Esophagus muscularis mucosa (tissue), 4 donors: ENCODE measurements at regions not wholly inside any gene's neighbourhood (a gene's known extent, or its start where the extent isn't known, plus 50 kb on each side); places are given as distances from the start of the nearest gene placed in this dataset.
"Not testable (repeated sequence)": the region's sequence is repeated elsewhere in the genome, so short reads cannot be mapped to it uniquely, and the experiment has no call there.

ENCODE experiments used
- DNase-seq: peaks from one replicate; pipeline ENCODE4 v3.0.0-alpha.2; 2017; ENCODE audit errors: extremely low spot score
- H3K27ac ChIP-seq, 4 donors: fragments of 200-600 bp; sonication (generic); replicated peaks in 1 of 4; 1 replicate in 3 of 4; 2 replicates in 1 of 4; pipeline ENCODE4 v1.5.1; 2016 to 2019; ENCODE audit warnings: mild to moderate bottlenecking in 1 of 4
- H3K27me3 ChIP-seq, 4 donors: fragments of 200-600 bp; sonication (generic); one replicate each; pipeline versions ENCODE4 v1.5.1 to v1.6.0; 2016 to 2019
- H3K36me3 ChIP-seq, 4 donors: fragments of 200-600 bp; sonication (generic); one replicate each; pipeline ENCODE4 v1.5.1; 2016 to 2019
- H3K4me1 ChIP-seq, 4 donors: fragments of 200-600 bp; sonication (generic); one replicate each; pipeline ENCODE4 v1.5.1; 2016 to 2019
- H3K4me3 ChIP-seq, 4 donors: fragments of 200-600 bp; sonication (generic); 1 replicate in 2 of 4; 2 replicates in 2 of 4; pipeline ENCODE4 v1.5.1; 2016 to 2019; ENCODE audit warnings: mild to moderate bottlenecking in 4 of 4, moderate library complexity in 1 of 4
- H3K9me3 ChIP-seq, 4 donors: fragments of 200-600 bp; sonication (generic); 1 replicate in 3 of 4; 2 replicates in 1 of 4; pipeline ENCODE4 v1.5.1; 2016 to 2019
- CTCF ChIP-seq, 3 experiments: fragments of 200-600 bp in 2 of 3; fragments of 450-650 bp in 1 of 3; sonication (generic) in 2 of 3; IDR thresholded peaks; one replicate each; pipeline ENCODE4 v1.5.1; 2017 to 2019; ENCODE audit warnings: antibody characterized with exemption in 3 of 3, mild to moderate bottlenecking in 2 of 3, moderate library complexity in 1 of 3
- EP300 ChIP-seq: sonication (generic); formaldehyde crosslinking; IDR thresholded peaks from one replicate; pipeline ENCODE4 v1.6.1; 2017; ENCODE audit warnings: antibody characterized with exemption
- POLR2A ChIP-seq: fragments of 450-650 bp; IDR thresholded peaks from one replicate; pipeline ENCODE4 v1.6.1; 2017; ENCODE audit warnings: antibody characterized with exemption, moderate library complexity, mild to moderate bottlenecking, low read depth
- POLR2AphosphoS5 ChIP-seq, 2 donors: sonication (generic); formaldehyde crosslinking; IDR thresholded peaks; one replicate each; pipeline ENCODE4 v1.6.1; 2017; ENCODE audit warnings: antibody characterized with exemption in 2 of 2
- WGBS: methylation state at CpG from one replicate; pipeline ENCODE4 v1.1.5; 2018; 5-methylcytosine and 5-hydroxymethylcytosine counted together
- intact Hi-C: fragments of 100-400 bp; cut with DNase I; formaldehyde crosslinking; loops from one replicate; pipeline ENCODE4 v1.15.1; 2023

- Histone ChIP-seq H3K9me3 (peaks cover 0 to 5% (median 1%) of the 10 kb centered on the region in 4 donors), H3K4me1 (peaks cover 7 to 19% (median 16%) of the 10 kb centered on the region in 4 donors), H3K36me3 (no peaks in the 10 kb centered on the region), H3K27ac (no peak overlapping the region), H3K4me3 (no peak overlapping the region), H3K27me3 (no peaks in the 10 kb centered on the region)
- WGBS, result 50% methylated on average over 2 of the region's 4 CpGs
- intact Hi-C loops, result no loop called here
- TF ChIP-seq POLR2AphosphoS5 (IDR thresholded peaks at IDR 0.05) (no peak), CTCF (IDR thresholded peaks at IDR 0.05) (no peak), POLR2A (no peak), EP300 (no peak)
- no peak for DNase-seq
These were observed 138.0 kb upstream of the KLF6 start for GRCh38 chr10:3923033-3923432.

GRCh38 chr10:3919709-3920308 lies 134.8 kb upstream of the KLF6 start:
- H3K4me1 ChIP-seq, result peaks cover 7 to 21% (median 16%) of the 10 kb centered on the region in 4 donors
- no peaks in the 10 kb centered on the region for H3K36me3 ChIP-seq
- TF ChIP-seq POLR2AphosphoS5 (IDR thresholded peaks at IDR 0.05) (no peak), EP300 (no peak), CTCF (IDR thresholded peaks at IDR 0.05) (no peak), POLR2A (no peak)
- H3K27me3 ChIP-seq, result no peaks in the 10 kb centered on the region
- WGBS, result 28% methylated on average over 3 of the region's 3 CpGs
- H3K4me3 ChIP-seq, result no peak overlapping the region
- DNase-seq, result no peak
- peak overlapping the region; percentile 30 to 62 (median 54) for H3K27ac ChIP-seq
- H3K9me3 ChIP-seq, result peaks cover 0 to 7% (median 2%) of the 10 kb centered on the region in 4 donors
- intact Hi-C loops, result no loop called here

GRCh38 chr10:3917392-3917791 lies 132.4 kb upstream of the KLF6 start:
- DNase-seq, intact Hi-C loops, H3K4me3 ChIP-seq, H3K27me3 ChIP-seq, H3K27ac ChIP-seq, H3K9me3 ChIP-seq, H3K36me3 ChIP-seq: not testable (repeated sequence)
- WGBS, result 76% methylated on average over 6 of the region's 6 CpGs
- H3K4me1 ChIP-seq, result peaks cover 7 to 34% (median 17%) of the 10 kb centered on the region in 4 donors

GRCh38 chr10:3914733-3915132 lies 129.7 kb upstream of the KLF6 start:
- no peak for DNase-seq
- WGBS, result 57% methylated on average over 5 of the region's 5 CpGs
- H3K36me3 ChIP-seq, result no peaks in the 10 kb centered on the region
- no peaks in the 10 kb centered on the region for H3K27me3 ChIP-seq
- no peak for TF ChIP-seq POLR2AphosphoS5 (IDR thresholded peaks at IDR 0.05)
- TF ChIP-seq CTCF (IDR thresholded peaks at IDR 0.05), result no peak
- TF ChIP-seq EP300, result no peak
- TF ChIP-seq POLR2A, result no peak
- H3K4me3 ChIP-seq, result no peak overlapping the region
- intact Hi-C loops, result no loop called here
- peaks cover 0 to 7% (median 2%) of the 10 kb centered on the region in 4 donors for H3K9me3 ChIP-seq
- H3K27ac ChIP-seq, result peak overlapping the region in 2 of 4 donors; percentile 7 to 30
- peaks cover 4 to 33% (median 19%) of the 10 kb centered on the region in 4 donors for H3K4me1 ChIP-seq

GRCh38 chr10:3911713-3912442 lies 126.9 kb upstream of the KLF6 start:
- peak overlapping the region; percentile 26 to 46 (median 39) for H3K4me3 ChIP-seq
- intact Hi-C loops, result no loop called here
- WGBS, result 58% methylated on average over 13 of the region's 13 CpGs

More at GRCh38 chr10:3911713-3912442, 126.9 kb upstream of the KLF6 start:
- H3K36me3 ChIP-seq, result no peaks in the 10 kb centered on the region
- H3K27ac ChIP-seq, result peak overlapping the region; percentile 65 to 78 (median 76)
- H3K4me1 ChIP-seq, result peaks cover 4 to 37% (median 18%) of the 10 kb centered on the region in 4 donors
- TF ChIP-seq CTCF (IDR thresholded peaks at IDR 0.05) (no peak), POLR2AphosphoS5 (IDR thresholded peaks at IDR 0.05) (peak in 1 of 2 donors; percentile 58)
- H3K9me3 ChIP-seq, result no peaks in the 10 kb centered on the region
- no peak for DNase-seq
- H3K27me3 ChIP-seq, result no peaks in the 10 kb centered on the region
